Tibial nerve (tissue), 4 donors: ENCODE measurements at regions not wholly inside any gene's neighbourhood (a gene's known extent, or its start where the extent isn't known, plus 50 kb on each side); places are given as distances from the start of the nearest gene placed in this dataset.
"Not testable (repeated sequence)": the region's sequence is repeated elsewhere in the genome, so short reads cannot be mapped to it uniquely, and the experiment has no call there.

Source experiments
- DNase-seq, 2 donors: peaks; one replicate each; pipeline ENCODE4 v3.0.0-alpha.2; 2019; ENCODE audit warnings: low spot score in 2 of 2
- H3K27ac ChIP-seq, 4 donors: fragments of 200-600 bp; sonication (generic) in 3 of 4; one replicate each; pipeline ENCODE4 v1.5.1; 2017 to 2019; ENCODE audit warnings: mild to moderate bottlenecking in 1 of 4
- H3K27me3 ChIP-seq, 2 donors: fragments of 200-600 bp; sonication (generic) in 1 of 2; one replicate each; pipeline versions ENCODE4 v1.5.1 to v1.6.0; 2017 to 2019
- H3K36me3 ChIP-seq, 3 donors: fragments of 200-600 bp; sonication (generic); one replicate each; pipeline ENCODE4 v1.5.1; 2018 to 2019
- H3K4me1 ChIP-seq, 4 donors: fragments of 200-600 bp; sonication (generic) in 3 of 4; one replicate each; pipeline ENCODE4 v1.5.1; 2017 to 2019
- H3K4me3 ChIP-seq, 4 donors: fragments of 200-600 bp; sonication (generic) in 3 of 4; one replicate each; pipeline ENCODE4 v1.5.1; 2017 to 2019; ENCODE audit warnings: mild to moderate bottlenecking in 1 of 4, moderate library complexity in 1 of 4
- H3K9me3 ChIP-seq, 4 donors: fragments of 200-600 bp; sonication (generic) in 3 of 4; one replicate each; pipeline ENCODE4 v1.5.1; 2017 to 2019
- EP300 ChIP-seq, 2 donors: sonication (generic); formaldehyde crosslinking; IDR thresholded peaks; one replicate each; pipeline ENCODE4 v1.6.1; 2017; ENCODE audit warnings: antibody characterized with exemption in 2 of 2, mild to moderate bottlenecking in 1 of 2
- POLR2A ChIP-seq, 2 donors: fragments of 450-650 bp; IDR thresholded peaks; one replicate each; pipeline ENCODE4 v1.6.1; 2017; ENCODE audit warnings: antibody characterized with exemption in 2 of 2, mild to moderate bottlenecking in 2 of 2, moderate library complexity in 2 of 2
- WGBS, 2 donors: methylation state at CpG; one replicate each; pipeline ENCODE4 v1.1.5; 2018; 5-methylcytosine and 5-hydroxymethylcytosine counted together
- TF ChIP-seq, protein P1 (sequence below), 5 experiments: fragments of 200-600 bp in 3 of 5; fragments of 450-650 bp in 2 of 5; sonication (generic) in 3 of 5; IDR thresholded peaks; one replicate each; pipeline ENCODE4 v1.5.1; 2016 to 2019; ENCODE audit warnings: antibody characterized with exemption in 5 of 5, mild to moderate bottlenecking in 3 of 5, moderate library complexity in 2 of 5

- Histone ChIP-seq H3K27ac (no peak overlapping the region), H3K9me3 (no peaks in the 10 kb centered on the region), H3K4me1 (no peaks in the 10 kb centered on the region), H3K4me3 (no peak overlapping the region), H3K36me3 (no peaks in the 10 kb centered on the region), H3K27me3 (no peaks in the 10 kb centered on the region)
- 52 to 55% methylated on average over 5 of the region's 5 CpGs for WGBS, 2 donors
- DNase-seq: no peak
- TF ChIP-seq, protein P1, sequence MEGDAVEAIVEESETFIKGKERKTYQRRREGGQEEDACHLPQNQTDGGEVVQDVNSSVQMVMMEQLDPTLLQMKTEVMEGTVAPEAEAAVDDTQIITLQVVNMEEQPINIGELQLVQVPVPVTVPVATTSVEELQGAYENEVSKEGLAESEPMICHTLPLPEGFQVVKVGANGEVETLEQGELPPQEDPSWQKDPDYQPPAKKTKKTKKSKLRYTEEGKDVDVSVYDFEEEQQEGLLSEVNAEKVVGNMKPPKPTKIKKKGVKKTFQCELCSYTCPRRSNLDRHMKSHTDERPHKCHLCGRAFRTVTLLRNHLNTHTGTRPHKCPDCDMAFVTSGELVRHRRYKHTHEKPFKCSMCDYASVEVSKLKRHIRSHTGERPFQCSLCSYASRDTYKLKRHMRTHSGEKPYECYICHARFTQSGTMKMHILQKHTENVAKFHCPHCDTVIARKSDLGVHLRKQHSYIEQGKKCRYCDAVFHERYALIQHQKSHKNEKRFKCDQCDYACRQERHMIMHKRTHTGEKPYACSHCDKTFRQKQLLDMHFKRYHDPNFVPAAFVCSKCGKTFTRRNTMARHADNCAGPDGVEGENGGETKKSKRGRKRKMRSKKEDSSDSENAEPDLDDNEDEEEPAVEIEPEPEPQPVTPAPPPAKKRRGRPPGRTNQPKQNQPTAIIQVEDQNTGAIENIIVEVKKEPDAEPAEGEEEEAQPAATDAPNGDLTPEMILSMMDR (IDR thresholded peaks at IDR 0.05): no peak
- TF ChIP-seq POLR2A (IDR thresholded peaks at IDR 0.05): no peak
- TF ChIP-seq EP300 (IDR thresholded peaks at IDR 0.05): no peak
Measured at GRCh38 chr15:79501086-79501485, 69.0 kb downstream of the MINAR1 start.

- no peaks in the 10 kb centered on the region for H3K36me3 ChIP-seq
- no peaks in the 10 kb centered on the region for H3K4me1 ChIP-seq
- WGBS, 2 donors: 80% methylated on average over 4 of the region's 4 CpGs
- no peak overlapping the region for H3K4me3 ChIP-seq
- H3K27ac ChIP-seq: no peak overlapping the region
- TF ChIP-seq EP300 (IDR thresholded peaks at IDR 0.05): no peak
- no peak for TF ChIP-seq POLR2A (IDR thresholded peaks at IDR 0.05)
- TF ChIP-seq, protein P1 (IDR thresholded peaks at IDR 0.05): no peak
- H3K9me3 ChIP-seq: no peaks in the 10 kb centered on the region
- DNase-seq: no peak
- no peaks in the 10 kb centered on the region for H3K27me3 ChIP-seq
Measured at GRCh38 chr15:79505956-79506355, 73.8 kb downstream of the MINAR1 start.

DNA sequence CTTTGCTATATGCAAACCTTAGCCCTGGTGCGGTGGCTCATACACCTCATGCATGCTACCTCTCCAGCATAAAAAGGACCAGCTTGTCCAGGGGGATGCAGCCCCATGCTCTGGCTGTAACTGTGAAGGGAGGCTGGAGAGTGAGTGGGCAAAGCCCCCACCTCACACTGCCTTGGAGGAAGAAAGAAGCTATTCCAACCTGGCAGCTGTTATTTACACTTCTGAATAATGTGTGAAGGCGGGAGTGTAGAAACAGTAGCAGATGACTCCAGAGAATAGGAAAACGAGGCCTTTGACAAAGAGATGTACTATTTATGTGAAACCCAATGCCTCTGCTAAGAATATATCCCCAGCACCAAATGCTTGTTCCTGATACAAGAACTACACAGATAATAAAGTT, 80.7 kb downstream of the MINAR1 start:
- H3K9me3 ChIP-seq: not testable (repeated sequence)

DNA sequence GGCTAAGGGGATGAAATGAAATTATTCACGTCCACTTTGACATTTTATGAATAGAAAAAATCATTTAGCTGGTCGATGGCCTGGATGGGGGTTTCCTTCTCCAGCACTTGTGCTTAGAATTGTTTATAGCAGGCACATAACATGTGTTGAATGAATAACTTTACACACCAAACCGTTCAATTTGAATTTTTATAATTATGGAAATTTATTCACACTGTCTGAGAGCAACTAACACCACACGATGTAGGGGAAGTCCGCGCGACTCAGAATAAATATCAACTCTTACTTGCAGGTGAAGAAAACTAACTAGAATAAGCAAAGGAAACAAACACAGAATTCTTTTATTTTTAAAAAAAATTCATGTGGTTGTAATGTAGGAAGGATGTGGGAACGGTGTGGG, 81.3 kb downstream of the MINAR1 start:
- H3K36me3 ChIP-seq: no peaks in the 10 kb centered on the region
- H3K4me3 ChIP-seq: no peak overlapping the region
- TF ChIP-seq POLR2A (IDR thresholded peaks at IDR 0.05) (no peak), EP300 (IDR thresholded peaks at IDR 0.05) (no peak)
- TF ChIP-seq, protein P1 (IDR thresholded peaks at IDR 0.05): no peak
- H3K27me3 ChIP-seq: no peaks in the 10 kb centered on the region
- no peak for DNase-seq
- 84 to 85% methylated on average over 8 of the region's 8 CpGs for WGBS, 2 donors
- no peak overlapping the region for H3K27ac ChIP-seq
- no peaks in the 10 kb centered on the region for H3K9me3 ChIP-seq
- H3K4me1 ChIP-seq: no peaks in the 10 kb centered on the region

More for the DNA sequence above, 80.7 kb downstream of the MINAR1 start:
- H3K27me3 ChIP-seq, H3K4me3 ChIP-seq, H3K36me3 ChIP-seq, H3K27ac ChIP-seq, H3K4me1 ChIP-seq, DNase-seq: not testable (repeated sequence)
- 42 to 46% methylated on average over 2 of the region's 3 CpGs for WGBS, 2 donors

- WGBS, 2 donors: 84 to 85% methylated on average over 5 of the region's 5 CpGs
- TF ChIP-seq POLR2A (IDR thresholded peaks at IDR 0.05) (no peak), EP300 (IDR thresholded peaks at IDR 0.05) (no peak)
- TF ChIP-seq, protein P1 (IDR thresholded peaks at IDR 0.05): no peak
- no peak for DNase-seq
- Histone ChIP-seq H3K27ac (no peak overlapping the region), H3K27me3 (no peaks in the 10 kb centered on the region), H3K9me3 (no peaks in the 10 kb centered on the region), H3K36me3 (no peaks in the 10 kb centered on the region), H3K4me1 (no peaks in the 10 kb centered on the region), H3K4me3 (no peak overlapping the region)
Measured at GRCh38 chr15:79513940-79514339, 81.8 kb downstream of the MINAR1 start.
